OCI-LY7 (cell line): ENCODE measurements at regions not wholly inside any gene's neighbourhood (a gene's known extent, or its start where the extent isn't known, plus 50 kb on each side); places are given as distances from the start of the nearest gene placed in this dataset.

Experiments
- BruUV-seq: library from RNA; stranded (reverse); fragments of 400-500 nt; replicated peaks from 2 replicates; lab custom pipeline; 2021; lab: Mats Ljungman, UMichigan
- CTCF ChIA-PET: fragments of 300-600 bp; sonication (Branson Sonifier 250); formaldehyde crosslinking; loops from one replicate; lab custom pipeline; 2022; ENCODE audit warnings: antibody characterized with exemption; ENCODE audit not compliant: unreplicated experiment; lab: Charles Lee
- POLR2A ChIA-PET: fragments of 300-600 bp; sonication (Branson Sonifier 250); formaldehyde crosslinking; loops from one replicate; lab custom pipeline; 2022; ENCODE audit warnings: antibody characterized with exemption; lab: Charles Lee
- DNase-seq: peaks from one replicate; pipeline ENCODE4 v3.0.0-alpha.2; 2015; ENCODE audit warnings: low spot score
- H2AFZ ChIP-seq: fragments of 200-600 bp; sonication (generic), shearing (Covaris generic); 2 replicates; pipeline ENCODE4 v1.6.1; 2014; ENCODE audit warnings: mild to moderate bottlenecking, antibody characterized with exemption, low read length, moderate library complexity
- H3K27ac ChIP-seq: fragments of 200-600 bp; sonication (generic); 2 replicates; pipeline ENCODE4 v1.5.1; 2014; ENCODE audit warnings: mixed run types, low read depth, mild to moderate bottlenecking, moderate library complexity, low read length, inconsistent platforms; ENCODE audit not compliant: poor library complexity, severe bottlenecking
- H3K36me3 ChIP-seq: fragments of 200-600 bp; sonication (generic); 2 replicates; pipeline ENCODE4 v1.6.1; 2014; ENCODE audit warnings: mild to moderate bottlenecking, antibody characterized with exemption, low read length, moderate library complexity, mixed read lengths; ENCODE audit not compliant: insufficient read depth
- H3K4me1 ChIP-seq: fragments of 200-600 bp; sonication (generic); 2 replicates; pipeline ENCODE4 v1.5.1; 2014; ENCODE audit warnings: mild to moderate bottlenecking, low read length; ENCODE audit not compliant: insufficient read depth, poor library complexity, severe bottlenecking
- H3K4me2 ChIP-seq: fragments of 200-600 bp; sonication (generic); 2 replicates; pipeline ENCODE4 v1.6.1; 2014; ENCODE audit warnings: mild to moderate bottlenecking, low read length
- H3K4me3 ChIP-seq: fragments of 200-600 bp; sonication (generic); 2 replicates; pipeline ENCODE4 v1.5.1; 2014; ENCODE audit warnings: mild to moderate bottlenecking, low read depth, low read length; ENCODE audit not compliant: poor library complexity, severe bottlenecking
- H3K79me2 ChIP-seq: fragments of 200-600 bp; sonication (generic); 2 replicates; pipeline ENCODE4 v1.6.1; 2016; ENCODE audit warnings: low read depth, mild to moderate bottlenecking, low read length, moderate library complexity, mixed read lengths; ENCODE audit not compliant: insufficient read depth
- H3K9me2 ChIP-seq: fragments of 200-600 bp; sonication (generic); 2 replicates; pipeline ENCODE4 v1.6.1; 2016; ENCODE audit warnings: mild to moderate bottlenecking, low read length, mixed read lengths; ENCODE audit not compliant: insufficient read depth
- H3K9me3 ChIP-seq: fragments of 200-600 bp; sonication (generic); 2 replicates; pipeline ENCODE4 v1.6.1; 2014; ENCODE audit warnings: mild to moderate bottlenecking, mixed run types, low read length, mixed read lengths
- H4K20me1 ChIP-seq: fragments of 200-600 bp; sonication (generic); 2 replicates; pipeline ENCODE4 v1.6.1; 2014; ENCODE audit warnings: mild to moderate bottlenecking, antibody characterized with exemption, low read length, moderate library complexity, mixed read lengths; ENCODE audit not compliant: insufficient read depth
- EZH2phosphoT487 ChIP-seq: fragments of 200-600 bp; sonication (generic); IDR thresholded peaks from 2 replicates; pipeline ENCODE4 v1.6.1; 2018; ENCODE audit warnings: low read depth, borderline replicate concordance, mild to moderate bottlenecking, mixed run types, antibody characterized with exemption, low read length, moderate library complexity, mixed read lengths
- intact Hi-C: fragments of 100-400 bp; cut with micrococcal nuclease; formaldehyde crosslinking; loops from one replicate; pipeline ENCODE4 v1.10.0; 2022; ENCODE audit not compliant: unreplicated experiment
- TF ChIP-seq, protein P1 (sequence below): fragments of 200-600 bp; sonication (generic); conservative IDR thresholded peaks from 2 replicates; pipeline ENCODE4 v1.5.1; 2014; ENCODE audit warnings: mild to moderate bottlenecking, antibody characterized with exemption, low read length, moderate library complexity, mixed read lengths

DNA sequence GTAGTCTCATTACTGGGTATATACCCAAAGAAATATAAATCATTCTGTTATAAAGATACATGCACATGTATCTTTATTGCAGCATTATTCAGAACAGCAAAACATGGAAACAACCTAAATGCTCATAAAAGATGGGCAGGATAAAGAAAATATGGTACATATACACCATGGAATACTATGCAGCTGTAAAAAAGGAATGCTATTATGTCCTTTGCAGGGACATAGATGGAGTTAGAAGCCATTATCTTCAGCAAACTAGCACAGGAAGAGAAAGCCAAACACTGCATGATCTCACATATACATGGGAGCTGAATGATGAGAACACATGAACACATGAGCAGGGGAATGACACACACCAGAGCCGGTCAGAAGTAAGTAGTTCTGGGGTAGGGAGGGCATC lies 297.4 kb upstream of the GLI3 start:
- CTCF ChIA-PET = no interaction called here

DNA sequence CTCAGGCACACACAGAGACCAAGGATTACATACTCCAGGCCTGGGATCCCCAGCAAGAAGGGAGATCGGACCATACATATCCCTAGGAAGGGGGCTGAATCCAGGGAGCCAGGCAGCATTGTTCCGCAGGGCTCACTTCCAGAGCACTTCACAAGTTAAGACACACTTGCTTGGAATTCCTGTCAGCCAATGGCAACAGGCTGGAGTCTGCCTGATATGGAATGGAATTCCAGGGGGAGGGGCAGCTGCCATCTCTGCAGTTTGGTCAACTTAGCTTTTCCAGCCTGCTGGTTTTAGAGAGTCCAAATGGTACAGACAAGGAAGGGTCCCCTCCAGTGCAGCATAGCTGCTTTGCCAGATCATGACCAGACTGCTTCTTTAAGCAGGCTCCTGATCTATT lies 290.0 kb upstream of the GLI3 start:
- H3K4me1 ChIP-seq = no peaks in the 10 kb centered on the region
- TF ChIP-seq EZH2phosphoT487 = no peak
- TF ChIP-seq, protein P1, sequence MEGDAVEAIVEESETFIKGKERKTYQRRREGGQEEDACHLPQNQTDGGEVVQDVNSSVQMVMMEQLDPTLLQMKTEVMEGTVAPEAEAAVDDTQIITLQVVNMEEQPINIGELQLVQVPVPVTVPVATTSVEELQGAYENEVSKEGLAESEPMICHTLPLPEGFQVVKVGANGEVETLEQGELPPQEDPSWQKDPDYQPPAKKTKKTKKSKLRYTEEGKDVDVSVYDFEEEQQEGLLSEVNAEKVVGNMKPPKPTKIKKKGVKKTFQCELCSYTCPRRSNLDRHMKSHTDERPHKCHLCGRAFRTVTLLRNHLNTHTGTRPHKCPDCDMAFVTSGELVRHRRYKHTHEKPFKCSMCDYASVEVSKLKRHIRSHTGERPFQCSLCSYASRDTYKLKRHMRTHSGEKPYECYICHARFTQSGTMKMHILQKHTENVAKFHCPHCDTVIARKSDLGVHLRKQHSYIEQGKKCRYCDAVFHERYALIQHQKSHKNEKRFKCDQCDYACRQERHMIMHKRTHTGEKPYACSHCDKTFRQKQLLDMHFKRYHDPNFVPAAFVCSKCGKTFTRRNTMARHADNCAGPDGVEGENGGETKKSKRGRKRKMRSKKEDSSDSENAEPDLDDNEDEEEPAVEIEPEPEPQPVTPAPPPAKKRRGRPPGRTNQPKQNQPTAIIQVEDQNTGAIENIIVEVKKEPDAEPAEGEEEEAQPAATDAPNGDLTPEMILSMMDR = no peak
- no peak overlapping the region for H3K4me2 ChIP-seq
- CTCF ChIA-PET = no interaction called here
- H3K4me3 ChIP-seq = no peak overlapping the region
- intact Hi-C loops = no loop called here
- no peaks in the 10 kb centered on the region for H4K20me1 ChIP-seq
- H3K36me3 ChIP-seq = no peaks in the 10 kb centered on the region
- POLR2A ChIA-PET = no interaction called here
- DNase-seq = no peak
- H3K27ac ChIP-seq = no peak overlapping the region
- no peaks in the 10 kb centered on the region for H3K9me3 ChIP-seq
- H2AFZ ChIP-seq = no peak overlapping the region
- no peaks in the 10 kb centered on the region for H3K9me2 ChIP-seq
- H3K79me2 ChIP-seq = no peaks in the 10 kb centered on the region
- no TSS peak for BruUV-seq

More for the DNA sequence above, 297.4 kb upstream of the GLI3 start:
- H3K9me2 ChIP-seq = no peaks in the 10 kb centered on the region
- H2AFZ ChIP-seq = no peak overlapping the region
- no peaks in the 10 kb centered on the region for H3K9me3 ChIP-seq
- H3K4me3 ChIP-seq = no peak overlapping the region
- no peaks in the 10 kb centered on the region for H4K20me1 ChIP-seq
- no peaks in the 10 kb centered on the region for H3K79me2 ChIP-seq
- no peaks in the 10 kb centered on the region for H3K4me1 ChIP-seq
- POLR2A ChIA-PET = no interaction called here
- no peak for DNase-seq
- no peak for TF ChIP-seq EZH2phosphoT487
- TF ChIP-seq, protein P1 = no peak
- H3K4me2 ChIP-seq = no peak overlapping the region
- no TSS peak for BruUV-seq
- H3K36me3 ChIP-seq = no peaks in the 10 kb centered on the region
- intact Hi-C loops = no loop called here
- no peak overlapping the region for H3K27ac ChIP-seq

DNA sequence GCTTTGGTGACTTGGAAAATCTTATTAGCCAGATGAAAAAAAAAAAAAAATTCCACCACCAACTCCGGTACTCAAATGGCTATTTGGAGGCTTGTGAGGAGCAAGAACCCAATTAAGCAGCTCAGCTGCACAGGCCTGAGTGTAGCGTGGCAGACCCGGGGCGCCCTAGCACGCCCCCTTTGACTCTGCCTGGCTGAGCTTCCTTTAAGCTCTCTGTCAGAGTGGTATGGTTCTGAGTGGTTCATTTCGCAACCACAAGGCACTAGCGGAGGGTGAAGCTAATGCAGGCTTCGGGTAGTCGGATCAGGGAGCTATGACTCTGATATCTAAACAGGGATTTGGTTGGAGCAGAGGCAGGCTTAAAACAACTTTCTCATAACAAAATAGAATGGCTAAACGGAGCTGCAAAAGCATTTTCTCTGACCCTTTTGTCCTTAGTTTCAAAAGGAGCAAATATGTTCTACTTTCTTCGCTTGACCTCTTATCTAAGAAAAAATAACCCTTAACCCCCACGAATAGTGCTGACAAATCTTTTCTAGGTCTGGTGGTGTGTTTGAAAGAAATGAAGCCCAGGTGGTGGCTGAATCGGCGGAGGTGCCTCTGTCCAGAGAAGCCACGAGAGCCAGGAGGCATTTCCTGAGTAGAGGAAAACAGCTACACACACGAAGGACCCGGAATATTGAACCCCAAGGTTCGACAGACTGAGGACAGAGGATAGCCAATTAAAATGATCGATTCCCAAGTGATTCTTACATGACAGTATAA lies 285.4 kb upstream of the GLI3 start:
- H3K4me2 ChIP-seq = no peak overlapping the region
- no TSS peak for BruUV-seq
- POLR2A ChIA-PET = no interaction called here
- no peaks in the 10 kb centered on the region for H3K79me2 ChIP-seq
- H3K9me3 ChIP-seq = no peaks in the 10 kb centered on the region
- H3K9me2 ChIP-seq = no peaks in the 10 kb centered on the region
- H3K4me3 ChIP-seq = no peak overlapping the region
- intact Hi-C loops = no loop called here
- H4K20me1 ChIP-seq = no peaks in the 10 kb centered on the region
- CTCF ChIA-PET = no interaction called here
- H3K27ac ChIP-seq = no peak overlapping the region
- TF ChIP-seq, protein P1 = no peak
- DNase-seq = no peak
- H3K4me1 ChIP-seq = no peaks in the 10 kb centered on the region
- no peak overlapping the region for H2AFZ ChIP-seq
- no peaks in the 10 kb centered on the region for H3K36me3 ChIP-seq
